Smooth muscle cell (in vitro differentiated cells): ENCODE measurements at regions not wholly inside any gene's neighbourhood (a gene's known extent, or its start where the extent isn't known, plus 50 kb on each side); places are given as distances from the start of the nearest gene placed in this dataset.

Source experiments
- DNase-seq: peaks from one replicate; lab custom pipeline; 2025; ENCODE audit not compliant: unreplicated experiment; lab: John Stamatoyannopoulos, UW
- H2AFZ ChIP-seq: fragments of 200-600 bp; sonication (generic); 2 replicates; pipeline ENCODE4 v1.6.0; 2016; ENCODE audit warnings: antibody characterized with exemption, low read depth, mild to moderate bottlenecking
- H3F3A ChIP-seq: fragments of 200-600 bp; sonication (generic); 2 replicates; pipeline ENCODE4 v1.6.0; 2017; ENCODE audit warnings: antibody characterized with exemption, low read depth
- H3K27ac ChIP-seq: fragments of 200-600 bp; sonication (generic); 2 replicates; pipeline ENCODE4 v1.5.1; 2016; ENCODE audit warnings: low read depth, mild to moderate bottlenecking
- H3K27me3 ChIP-seq: fragments of 200-600 bp; sonication (generic); 2 replicates; pipeline ENCODE4 v1.6.1; 2016; ENCODE audit warnings: low read depth, mild to moderate bottlenecking
- H3K36me3 ChIP-seq: fragments of 200-600 bp; sonication (generic); 2 replicates; pipeline ENCODE4 v1.5.1; 2016; ENCODE audit warnings: low read depth
- H3K4me1 ChIP-seq: fragments of 200-600 bp; sonication (generic); 2 replicates; pipeline ENCODE4 v1.5.1; 2016; ENCODE audit warnings: low read depth
- H3K4me2 ChIP-seq: fragments of 200-600 bp; sonication (generic); 2 replicates; pipeline ENCODE4 v1.6.0; 2016; ENCODE audit warnings: mild to moderate bottlenecking
- H3K4me3 ChIP-seq: fragments of 200-600 bp; sonication (generic); 2 replicates; pipeline ENCODE4 v1.5.1; 2016; ENCODE audit warnings: mild to moderate bottlenecking
- H3K79me2 ChIP-seq: fragments of 200-600 bp; sonication (generic); 2 replicates; pipeline ENCODE4 v1.6.0; 2016; ENCODE audit warnings: low read depth, mild to moderate bottlenecking
- H3K9ac ChIP-seq: fragments of 200-600 bp; sonication (generic); 2 replicates; pipeline ENCODE4 v1.6.0; 2016; ENCODE audit warnings: low read depth
- H3K9me3 ChIP-seq: fragments of 200-600 bp; sonication (generic); replicated peaks from 2 replicates; pipeline ENCODE4 v1.5.1; 2016; ENCODE audit warnings: low read depth
- H4K20me1 ChIP-seq: fragments of 200-600 bp; sonication (generic); 2 replicates; pipeline ENCODE4 v1.6.0; 2016; ENCODE audit warnings: low read depth
- WGBS: methylation state at CpG from one replicate; pipeline ENCODE4 v1.1.7; 2016; ENCODE audit warnings: low lambda C conversion rate; 5-methylcytosine and 5-hydroxymethylcytosine counted together
- TF ChIP-seq, protein P1 (sequence below): fragments of 200-600 bp; sonication (generic); IDR thresholded peaks from 2 replicates; pipeline ENCODE4 v1.5.1; 2017; ENCODE audit warnings: borderline replicate concordance, mild to moderate bottlenecking, antibody characterized with exemption; ENCODE audit not compliant: insufficient read depth, poor library complexity, severe bottlenecking

DNA sequence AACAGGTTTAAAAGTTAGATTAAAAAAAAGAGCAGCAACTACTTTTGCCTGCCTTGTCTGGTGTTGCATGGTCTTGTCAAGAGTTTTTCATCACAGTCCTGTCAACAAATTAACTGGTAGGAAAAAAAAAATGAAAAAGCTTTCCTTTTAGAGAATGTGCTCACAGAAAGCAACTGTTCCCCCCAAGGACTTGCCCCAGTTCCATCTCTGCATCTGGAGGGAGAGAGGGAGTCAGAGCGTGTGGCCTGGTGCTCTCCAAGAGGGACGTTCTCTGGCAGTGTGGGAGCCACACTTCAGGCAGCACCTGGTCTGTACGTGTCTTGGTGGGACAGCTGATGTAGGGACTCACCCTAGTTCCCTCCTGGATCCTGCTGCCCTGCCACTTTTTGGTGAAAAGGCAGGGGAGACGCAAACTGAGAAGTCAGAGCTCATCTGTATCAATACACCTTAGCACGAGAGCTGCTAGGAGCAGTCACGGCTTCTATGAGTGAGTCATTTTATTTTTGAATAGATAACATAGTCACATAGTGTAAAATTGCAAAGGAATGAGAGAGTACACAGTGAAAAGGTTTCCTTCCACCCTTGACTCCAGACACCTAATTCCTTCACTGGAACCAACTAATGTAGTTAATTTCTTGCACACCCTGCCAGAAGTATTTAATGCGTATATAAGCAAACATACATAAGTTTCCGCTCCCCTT, 172.5 kb upstream of the MGAT5 start:
- no peak overlapping the region for H3K4me3 ChIP-seq

GRCh38 chr2:134083548-134083947, 170.3 kb upstream of the MGAT5 start:
- Histone ChIP-seq H4K20me1 (no peaks in the 10 kb centered on the region), H3K27me3 (no peaks in the 10 kb centered on the region), H3K4me1 (peaks cover 3% of the 10 kb centered on the region), H3K9ac (no peak overlapping the region), H2AFZ (no peak overlapping the region), H3K4me3 (no peak overlapping the region), H3K9me3 (no peaks in the 10 kb centered on the region), H3K79me2 (no peaks in the 10 kb centered on the region), H3K4me2 (no peak overlapping the region), H3K36me3 (no peaks in the 10 kb centered on the region), H3F3A (no peaks in the 10 kb centered on the region), H3K27ac (no peak overlapping the region)
- 77% methylated on average over 5 of the region's 5 CpGs for WGBS
- TF ChIP-seq, protein P1, sequence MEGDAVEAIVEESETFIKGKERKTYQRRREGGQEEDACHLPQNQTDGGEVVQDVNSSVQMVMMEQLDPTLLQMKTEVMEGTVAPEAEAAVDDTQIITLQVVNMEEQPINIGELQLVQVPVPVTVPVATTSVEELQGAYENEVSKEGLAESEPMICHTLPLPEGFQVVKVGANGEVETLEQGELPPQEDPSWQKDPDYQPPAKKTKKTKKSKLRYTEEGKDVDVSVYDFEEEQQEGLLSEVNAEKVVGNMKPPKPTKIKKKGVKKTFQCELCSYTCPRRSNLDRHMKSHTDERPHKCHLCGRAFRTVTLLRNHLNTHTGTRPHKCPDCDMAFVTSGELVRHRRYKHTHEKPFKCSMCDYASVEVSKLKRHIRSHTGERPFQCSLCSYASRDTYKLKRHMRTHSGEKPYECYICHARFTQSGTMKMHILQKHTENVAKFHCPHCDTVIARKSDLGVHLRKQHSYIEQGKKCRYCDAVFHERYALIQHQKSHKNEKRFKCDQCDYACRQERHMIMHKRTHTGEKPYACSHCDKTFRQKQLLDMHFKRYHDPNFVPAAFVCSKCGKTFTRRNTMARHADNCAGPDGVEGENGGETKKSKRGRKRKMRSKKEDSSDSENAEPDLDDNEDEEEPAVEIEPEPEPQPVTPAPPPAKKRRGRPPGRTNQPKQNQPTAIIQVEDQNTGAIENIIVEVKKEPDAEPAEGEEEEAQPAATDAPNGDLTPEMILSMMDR: no peak
- DNase-seq: no peak

More for the DNA sequence above, 172.5 kb upstream of the MGAT5 start:
- Histone ChIP-seq H3K27me3 (no peaks in the 10 kb centered on the region), H3K36me3 (no peaks in the 10 kb centered on the region), H3K4me1 (no peaks in the 10 kb centered on the region), H3K79me2 (no peaks in the 10 kb centered on the region), H3K27ac (no peak overlapping the region), H3K9me3 (no peaks in the 10 kb centered on the region), H4K20me1 (no peaks in the 10 kb centered on the region), H3K9ac (no peak overlapping the region), H2AFZ (no peak overlapping the region), H3K4me2 (no peak overlapping the region), H3F3A (no peaks in the 10 kb centered on the region)
- WGBS: 84% methylated on average over 8 of the region's 8 CpGs
- TF ChIP-seq, protein P1: no peak
- no peak for DNase-seq

DNA sequence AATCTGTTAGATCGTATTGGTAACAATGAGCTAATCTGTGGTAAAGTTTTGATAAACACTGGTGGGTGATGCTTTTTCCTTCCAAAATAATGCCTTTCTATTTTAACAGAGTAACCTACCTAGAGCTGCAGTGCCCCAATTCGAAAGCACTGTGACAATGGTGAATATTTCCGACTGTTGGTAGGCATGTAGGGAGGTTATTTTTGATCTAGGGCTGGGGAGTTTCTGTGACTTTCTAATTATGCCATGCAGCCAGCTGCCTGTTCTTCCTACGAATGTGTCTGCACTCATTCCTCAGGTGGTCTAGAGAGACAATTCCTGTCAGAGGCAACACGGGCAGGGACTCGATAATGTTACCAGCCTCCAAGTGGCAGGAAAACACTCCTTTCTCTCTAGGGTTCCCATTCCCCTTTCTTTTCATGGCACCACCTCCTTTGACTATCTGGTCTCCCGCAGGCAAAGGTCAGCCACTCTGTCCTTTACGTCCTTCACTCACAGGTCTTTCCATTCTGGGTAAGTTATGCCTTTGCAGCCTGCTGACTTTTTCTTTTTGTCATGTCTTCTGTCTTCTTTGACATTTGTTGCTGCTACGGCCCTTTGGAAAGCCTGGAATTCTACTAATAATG, 167.2 kb upstream of the MGAT5 start:
- H2AFZ ChIP-seq: no peak overlapping the region
- TF ChIP-seq, protein P1: no peak
- H3K27ac ChIP-seq: no peak overlapping the region

More for the DNA sequence above, 167.2 kb upstream of the MGAT5 start:
- WGBS: 79% methylated on average over 9 of the region's 9 CpGs
- H3F3A ChIP-seq: no peaks in the 10 kb centered on the region
- H3K36me3 ChIP-seq: no peaks in the 10 kb centered on the region
- no peaks in the 10 kb centered on the region for H3K79me2 ChIP-seq
- no peak overlapping the region for H3K9ac ChIP-seq
- no peaks in the 10 kb centered on the region for H3K9me3 ChIP-seq
- peaks cover 3% of the 10 kb centered on the region for H3K4me1 ChIP-seq
- H4K20me1 ChIP-seq: no peaks in the 10 kb centered on the region
- H3K27me3 ChIP-seq: no peaks in the 10 kb centered on the region
- no peak for DNase-seq
- no peak overlapping the region for H3K4me3 ChIP-seq
- no peak overlapping the region for H3K4me2 ChIP-seq
